HG03280 (cell line): ENCODE measurements at regions not wholly inside any gene's neighbourhood (a gene's known extent, or its start where the extent isn't known, plus 50 kb on each side); places are given as distances from the start of the nearest gene placed in this dataset.

Source experiments
- ATAC-seq: cut with Tn5 transposase; IDR thresholded peaks from one replicate; pipeline ENCODE4 v1.9.1; 2021; ENCODE audit warnings: mild to moderate bottlenecking, moderate library complexity; ENCODE audit not compliant: unreplicated experiment

GRCh38 chr21:22535630-22536029, 1537.4 kb downstream of the NCAM2 start:
- no peak for ATAC-seq

- ATAC-seq = no peak
Measured at GRCh38 chr21:22536509-22536908, 1538.3 kb downstream of the NCAM2 start.

GRCh38 chr21:22544747-22545146, 1546.5 kb downstream of the NCAM2 start:
- no peak for ATAC-seq

- no peak for ATAC-seq
Measured at GRCh38 chr21:22552390-22552789, 1554.2 kb downstream of the NCAM2 start.

- ATAC-seq = no peak
Measured at GRCh38 chr21:22554690-22555316, 1556.6 kb downstream of the NCAM2 start.

- no peak for ATAC-seq
Measured at GRCh38 chr21:22556829-22557228, 1558.6 kb downstream of the NCAM2 start.

- no peak for ATAC-seq
Measured at GRCh38 chr21:22561946-22562345, 1563.7 kb downstream of the NCAM2 start.

GRCh38 chr21:22573834-22574233, 1575.6 kb downstream of the NCAM2 start:
- no peak for ATAC-seq

- no peak for ATAC-seq
Measured at GRCh38 chr21:22575165-22575584, 1577.0 kb downstream of the NCAM2 start.

GRCh38 chr21:22579741-22580140, 1581.5 kb downstream of the NCAM2 start:
- no peak for ATAC-seq

GRCh38 chr21:22582026-22582425, 1583.8 kb downstream of the NCAM2 start:
- ATAC-seq = no peak

GRCh38 chr21:22584308-22584707, 1586.1 kb downstream of the NCAM2 start:
- no peak for ATAC-seq

- no peak for ATAC-seq
Measured at GRCh38 chr21:22585558-22585957, 1587.3 kb downstream of the NCAM2 start.

GRCh38 chr21:22597660-22598255, 1599.5 kb downstream of the NCAM2 start:
- no peak for ATAC-seq

GRCh38 chr21:22609802-22610201, 1611.6 kb downstream of the NCAM2 start:
- no peak for ATAC-seq

- no peak for ATAC-seq
Measured at GRCh38 chr21:22627911-22628310, 1629.7 kb downstream of the NCAM2 start.

- ATAC-seq = no peak
Measured at GRCh38 chr21:22630953-22631465, 1632.8 kb downstream of the NCAM2 start.

GRCh38 chr21:22632176-22632575, 1634.0 kb downstream of the NCAM2 start:
- no peak for ATAC-seq

GRCh38 chr21:22649246-22649645, 1651.0 kb downstream of the NCAM2 start:
- no peak for ATAC-seq

- no peak for ATAC-seq
Measured at GRCh38 chr21:22650226-22650625, 1652.0 kb downstream of the NCAM2 start.

- no peak for ATAC-seq
Measured at GRCh38 chr21:22657781-22658180, 1659.6 kb downstream of the NCAM2 start.

GRCh38 chr21:22670148-22670547, 1671.9 kb downstream of the NCAM2 start:
- no peak for ATAC-seq

GRCh38 chr21:22679207-22679606, 1681.0 kb downstream of the NCAM2 start:
- no peak for ATAC-seq
